ENCODE measurements at regions not wholly inside any gene's neighbourhood (a gene's known extent, or its start where the extent isn't known, plus 50 kb on each side); places are given as distances from the start of the nearest gene placed in this dataset.

DNA sequence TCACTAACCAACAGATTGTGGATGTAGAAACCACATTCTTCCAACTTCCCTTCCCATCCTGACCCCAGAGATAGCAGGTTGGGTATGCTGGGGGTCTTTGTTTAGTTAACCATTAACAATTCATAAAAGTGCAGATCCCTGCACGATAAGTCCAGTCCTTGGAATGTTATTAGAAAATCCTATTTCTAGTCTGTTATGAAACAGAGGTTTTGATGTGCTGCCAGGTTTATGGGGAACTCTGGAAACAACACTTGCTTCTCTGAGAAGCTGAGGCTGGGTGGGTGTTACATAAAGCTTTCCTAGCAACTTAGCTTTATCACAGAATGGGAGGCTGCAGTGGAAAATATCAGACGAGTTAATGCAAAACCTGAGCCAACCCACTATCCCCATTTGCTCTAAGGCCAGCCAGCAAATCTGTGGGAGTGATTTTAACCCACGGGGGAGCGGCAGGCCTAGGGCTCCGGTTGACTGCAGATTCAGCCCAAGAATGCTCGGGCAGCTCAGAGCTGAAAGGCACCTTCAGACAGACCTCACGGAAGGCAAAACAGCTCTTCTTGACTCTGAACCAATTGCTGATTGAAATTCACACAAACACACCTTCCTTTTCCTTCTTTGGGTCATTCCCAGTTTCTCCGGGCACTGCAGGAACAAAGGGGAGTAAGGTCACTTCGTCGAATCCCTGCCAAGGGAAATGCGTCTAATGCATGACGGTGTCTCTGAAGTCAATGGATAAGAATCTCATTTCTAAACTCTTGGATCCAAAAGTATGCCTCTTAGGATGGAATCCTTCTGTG, 111.7 kb upstream of the IRF2BP2 start (continued):
- peak; percentile 68 for TF ChIP-seq ZNF652 (CRISPR knock-in tag; IDR thresholded peaks at IDR 0.05; ENCODE audit: borderline replicate concordance, low read depth)
- TF ChIP-seq, protein P1, sequence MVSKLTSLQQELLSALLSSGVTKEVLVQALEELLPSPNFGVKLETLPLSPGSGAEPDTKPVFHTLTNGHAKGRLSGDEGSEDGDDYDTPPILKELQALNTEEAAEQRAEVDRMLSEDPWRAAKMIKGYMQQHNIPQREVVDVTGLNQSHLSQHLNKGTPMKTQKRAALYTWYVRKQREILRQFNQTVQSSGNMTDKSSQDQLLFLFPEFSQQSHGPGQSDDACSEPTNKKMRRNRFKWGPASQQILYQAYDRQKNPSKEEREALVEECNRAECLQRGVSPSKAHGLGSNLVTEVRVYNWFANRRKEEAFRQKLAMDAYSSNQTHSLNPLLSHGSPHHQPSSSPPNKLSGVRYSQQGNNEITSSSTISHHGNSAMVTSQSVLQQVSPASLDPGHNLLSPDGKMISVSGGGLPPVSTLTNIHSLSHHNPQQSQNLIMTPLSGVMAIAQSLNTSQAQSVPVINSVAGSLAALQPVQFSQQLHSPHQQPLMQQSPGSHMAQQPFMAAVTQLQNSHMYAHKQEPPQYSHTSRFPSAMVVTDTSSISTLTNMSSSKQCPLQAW (CRISPR knock-in tag; IDR thresholded peaks at IDR 0.05), result peak; percentile 89
- no peak for TF ChIP-seq AGO2 (optimal IDR thresholded peaks at IDR 0.05; ENCODE audit: low read depth, low read length)
- TF ChIP-seq KDM5A (IDR thresholded peaks at IDR 0.05; ENCODE audit: borderline replicate concordance, low read length), result no peak
- no peak for TF ChIP-seq NFE2L2 (IDR thresholded peaks at IDR 0.05; ENCODE audit: low read length)
- TF ChIP-seq ZNF282 (IDR thresholded peaks at IDR 0.05; ENCODE audit: partially characterized antibody), result no peak
- no peak for TF ChIP-seq GZF1 (CRISPR knock-in tag; IDR thresholded peaks at IDR 0.05)
- TF ChIP-seq SYNCRIP (IDR thresholded peaks at IDR 0.05; ENCODE audit: insufficient read depth, low read depth, low read length), result no peak
- no peak for TF ChIP-seq ZNF354B (CRISPR knock-in tag; IDR thresholded peaks at IDR 0.05)
- TF ChIP-seq ZNF816 (CRISPR knock-in tag; IDR thresholded peaks at IDR 0.05; ENCODE audit: borderline replicate concordance), result no peak
- 0 out of 2 replicates have a peak, but pooled peaks have one; percentile 41 for TF ChIP-seq SATB2 (CRISPR knock-in tag; IDR thresholded peaks at IDR 0.05)
- TF ChIP-seq HOXA7 (CRISPR knock-in tag; IDR thresholded peaks at IDR 0.05), result no peak
- TF ChIP-seq KLF11 (CRISPR knock-in tag; IDR thresholded peaks at IDR 0.05), result no peak; the same call in 1 of the 2 replicates
- TF ChIP-seq ZNF225 (CRISPR knock-in tag; IDR thresholded peaks at IDR 0.05), result no peak
- no peak for TF ChIP-seq ZNF121 (CRISPR knock-in tag; IDR thresholded peaks at IDR 0.05)
- no peak; the same call in 1 of the 2 replicates for TF ChIP-seq ZBTB7A (CRISPR knock-in tag; IDR thresholded peaks at IDR 0.05)
- TF ChIP-seq, protein P2, sequence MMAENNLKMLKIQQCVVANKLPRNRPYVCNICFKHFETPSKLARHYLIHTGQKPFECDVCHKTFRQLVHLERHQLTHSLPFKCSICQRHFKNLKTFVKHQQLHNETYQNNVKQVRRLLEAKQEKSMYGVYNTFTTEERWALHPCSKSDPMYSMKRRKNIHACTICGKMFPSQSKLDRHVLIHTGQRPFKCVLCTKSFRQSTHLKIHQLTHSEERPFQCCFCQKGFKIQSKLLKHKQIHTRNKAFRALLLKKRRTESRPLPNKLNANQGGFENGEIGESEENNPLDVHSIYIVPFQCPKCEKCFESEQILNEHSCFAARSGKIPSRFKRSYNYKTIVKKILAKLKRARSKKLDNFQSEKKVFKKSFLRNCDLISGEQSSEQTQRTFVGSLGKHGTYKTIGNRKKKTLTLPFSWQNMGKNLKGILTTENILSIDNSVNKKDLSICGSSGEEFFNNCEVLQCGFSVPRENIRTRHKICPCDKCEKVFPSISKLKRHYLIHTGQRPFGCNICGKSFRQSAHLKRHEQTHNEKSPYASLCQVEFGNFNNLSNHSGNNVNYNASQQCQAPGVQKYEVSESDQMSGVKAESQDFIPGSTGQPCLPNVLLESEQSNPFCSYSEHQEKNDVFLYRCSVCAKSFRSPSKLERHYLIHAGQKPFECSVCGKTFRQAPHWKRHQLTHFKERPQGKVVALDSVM (CRISPR knock-in tag; IDR thresholded peaks at IDR 0.05), result no peak; the same call in 1 of the 2 replicates
- TF ChIP-seq MIXL1 (CRISPR knock-in tag; IDR thresholded peaks at IDR 0.05), result no peak; the same call in 1 of the 2 replicates
- TF ChIP-seq JUND (CRISPR knock-in tag; IDR thresholded peaks at IDR 0.05), result no peak
- TF ChIP-seq ZNF839 (CRISPR knock-in tag; IDR thresholded peaks at IDR 0.05; ENCODE audit: borderline replicate concordance), result no peak
- TF ChIP-seq HHEX (CRISPR knock-in tag; IDR thresholded peaks at IDR 0.05), result 0 out of 2 replicates have a peak, but pooled peaks have one; percentile 11
- peak; percentile 80 for TF ChIP-seq TAF1 (CRISPR knock-in tag; IDR thresholded peaks at IDR 0.05)
- no peak for TF ChIP-seq EZH2 (conservative IDR thresholded peaks at IDR 0.05; ENCODE audit: low read depth, low read length)
- no peak for TF ChIP-seq PHF20 (CRISPR knock-in tag; IDR thresholded peaks at IDR 0.05)
- TF ChIP-seq, protein P3, sequence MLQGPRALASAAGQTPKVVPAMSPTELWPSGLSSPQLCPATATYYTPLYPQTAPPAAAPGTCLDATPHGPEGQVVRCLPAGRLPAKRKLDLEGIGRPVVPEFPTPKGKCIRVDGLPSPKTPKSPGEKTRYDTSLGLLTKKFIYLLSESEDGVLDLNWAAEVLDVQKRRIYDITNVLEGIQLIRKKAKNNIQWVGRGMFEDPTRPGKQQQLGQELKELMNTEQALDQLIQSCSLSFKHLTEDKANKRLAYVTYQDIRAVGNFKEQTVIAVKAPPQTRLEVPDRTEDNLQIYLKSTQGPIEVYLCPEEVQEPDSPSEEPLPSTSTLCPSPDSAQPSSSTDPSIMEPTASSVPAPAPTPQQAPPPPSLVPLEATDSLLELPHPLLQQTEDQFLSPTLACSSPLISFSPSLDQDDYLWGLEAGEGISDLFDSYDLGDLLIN (CRISPR knock-in tag; IDR thresholded peaks at IDR 0.05; ENCODE audit: borderline replicate concordance), result no peak
- peak; percentile 72 for TF ChIP-seq POLR2AphosphoS5 (IDR thresholded peaks at IDR 0.05; ENCODE audit: low read depth, low read length)
- TF ChIP-seq HNRNPH1 (optimal IDR thresholded peaks at IDR 0.05; ENCODE audit: low read depth, low read length), result no peak
- no peak for TF ChIP-seq NAIF1 (CRISPR knock-in tag; IDR thresholded peaks at IDR 0.05; ENCODE audit: borderline replicate concordance)
- peak; percentile 67 for TF ChIP-seq ZFY (CRISPR knock-in tag; IDR thresholded peaks at IDR 0.05)
